GM06990 (cell line): ENCODE measurements at regions not wholly inside any gene's neighbourhood (a gene's known extent, or its start where the extent isn't known, plus 50 kb on each side); places are given as distances from the start of the nearest gene placed in this dataset.

Experiments
- DNase-seq: peaks from one replicate; pipeline ENCODE4 v3.0.0-alpha.2; 2011; ENCODE audit not compliant: insufficient read length; ENCODE audit errors: extremely low read depth
- H3K27me3 ChIP-seq: replicated peaks from 2 replicates; pipeline ENCODE4 v1.6.0; 2011; ENCODE audit warnings: low read length; ENCODE audit not compliant: control insufficient read depth, insufficient read depth
- H3K36me3 ChIP-seq: 2 replicates; pipeline ENCODE4 v1.5.1; 2011; ENCODE audit warnings: low read length; ENCODE audit not compliant: control insufficient read depth, insufficient read depth
- H3K4me3 ChIP-seq: replicated peaks from 2 replicates; pipeline ENCODE4 v1.5.1; 2011; ENCODE audit warnings: low read depth, mild to moderate bottlenecking, control low read depth, low read length
- TF ChIP-seq, protein P1 (sequence below): IDR thresholded peaks from 2 replicates; pipeline ENCODE4 v1.5.1; 2011; ENCODE audit warnings: low read length, control low read depth, mild to moderate bottlenecking, inconsistent platforms; ENCODE audit not compliant: insufficient read depth, poor library complexity, severe bottlenecking

- Histone ChIP-seq H3K27me3 (peaks cover 2% of the 10 kb centered on the region; the same call in 1 of the 2 replicates), H3K4me3 (no peak overlapping the region), H3K36me3 (no peaks in the 10 kb centered on the region)
- TF ChIP-seq, protein P1, sequence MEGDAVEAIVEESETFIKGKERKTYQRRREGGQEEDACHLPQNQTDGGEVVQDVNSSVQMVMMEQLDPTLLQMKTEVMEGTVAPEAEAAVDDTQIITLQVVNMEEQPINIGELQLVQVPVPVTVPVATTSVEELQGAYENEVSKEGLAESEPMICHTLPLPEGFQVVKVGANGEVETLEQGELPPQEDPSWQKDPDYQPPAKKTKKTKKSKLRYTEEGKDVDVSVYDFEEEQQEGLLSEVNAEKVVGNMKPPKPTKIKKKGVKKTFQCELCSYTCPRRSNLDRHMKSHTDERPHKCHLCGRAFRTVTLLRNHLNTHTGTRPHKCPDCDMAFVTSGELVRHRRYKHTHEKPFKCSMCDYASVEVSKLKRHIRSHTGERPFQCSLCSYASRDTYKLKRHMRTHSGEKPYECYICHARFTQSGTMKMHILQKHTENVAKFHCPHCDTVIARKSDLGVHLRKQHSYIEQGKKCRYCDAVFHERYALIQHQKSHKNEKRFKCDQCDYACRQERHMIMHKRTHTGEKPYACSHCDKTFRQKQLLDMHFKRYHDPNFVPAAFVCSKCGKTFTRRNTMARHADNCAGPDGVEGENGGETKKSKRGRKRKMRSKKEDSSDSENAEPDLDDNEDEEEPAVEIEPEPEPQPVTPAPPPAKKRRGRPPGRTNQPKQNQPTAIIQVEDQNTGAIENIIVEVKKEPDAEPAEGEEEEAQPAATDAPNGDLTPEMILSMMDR, result no peak
- DNase-seq, result no peak
These were observed 207.7 kb upstream of the CFAP20DC start for GRCh38 chr3:59257506-59257905.

- TF ChIP-seq, protein P1, result no peak
- Histone ChIP-seq H3K36me3 (no peaks in the 10 kb centered on the region), H3K27me3 (peaks cover 2% of the 10 kb centered on the region; the same call in 1 of the 2 replicates), H3K4me3 (no peak overlapping the region)
- DNase-seq, result no peak
These were observed 206.4 kb upstream of the CFAP20DC start for GRCh38 chr3:59256230-59256629.

DNA sequence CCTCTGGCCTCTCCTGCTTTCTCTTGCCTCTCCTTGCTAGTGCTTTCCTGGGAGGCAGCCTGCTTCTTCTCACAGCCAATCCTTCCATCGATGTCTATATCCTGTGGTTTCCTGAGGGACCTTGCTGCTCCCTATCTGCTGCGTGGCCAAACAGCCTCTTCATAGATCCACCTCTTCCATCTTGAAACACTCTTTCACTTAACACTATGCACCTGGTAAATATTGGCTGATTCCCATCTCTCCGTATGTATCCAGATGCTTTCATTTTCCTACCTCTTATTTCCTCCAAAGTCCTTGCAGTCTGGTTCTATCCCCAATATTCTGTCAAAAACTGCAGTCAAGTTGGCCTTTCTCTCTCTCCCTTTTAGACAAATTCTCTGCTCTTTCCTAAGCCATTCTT lies 205.2 kb upstream of the CFAP20DC start:
- H3K4me3 ChIP-seq, result no peak overlapping the region
- TF ChIP-seq, protein P1, result no peak
- H3K27me3 ChIP-seq, result peaks cover 2% of the 10 kb centered on the region; the same call in 1 of the 2 replicates
- no peaks in the 10 kb centered on the region for H3K36me3 ChIP-seq
- no peak for DNase-seq

DNA sequence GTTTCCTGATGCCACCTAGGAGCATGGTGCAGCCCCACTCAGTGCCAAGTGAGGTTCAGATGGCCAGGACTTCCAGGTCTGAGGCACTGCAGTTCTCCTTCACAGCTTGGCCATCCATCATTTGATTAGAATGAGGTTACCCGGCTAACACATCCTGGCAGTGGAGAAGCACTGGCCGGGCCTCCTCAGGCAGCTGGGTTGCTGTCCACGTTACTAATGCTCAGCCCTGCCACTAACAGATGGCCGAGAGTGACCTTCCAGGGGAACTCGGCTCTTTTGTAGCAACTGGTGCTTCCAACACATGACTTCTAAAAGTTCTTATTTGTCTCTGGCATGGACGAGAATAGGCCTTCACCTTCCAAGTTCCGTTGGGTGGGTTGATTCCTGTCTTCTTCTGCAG lies 204.6 kb upstream of the CFAP20DC start:
- Histone ChIP-seq H3K4me3 (no peak overlapping the region), H3K36me3 (no peaks in the 10 kb centered on the region), H3K27me3 (peaks cover under 1% of the 10 kb centered on the region; the same call in 1 of the 2 replicates)
- no peak for DNase-seq
- TF ChIP-seq, protein P1, result no peak

GRCh38 chr3:59253523-59253922 lies 203.7 kb upstream of the CFAP20DC start:
- Histone ChIP-seq H3K36me3 (no peaks in the 10 kb centered on the region), H3K27me3 (no peaks in the 10 kb centered on the region; the same call in 1 of the 2 replicates), H3K4me3 (no peak overlapping the region)
- DNase-seq, result no peak
- TF ChIP-seq, protein P1, result no peak

GRCh38 chr3:59251869-59252268 lies 202.0 kb upstream of the CFAP20DC start:
- no peaks in the 10 kb centered on the region for H3K36me3 ChIP-seq
- TF ChIP-seq, protein P1, result no peak
- no peak for DNase-seq

More at GRCh38 chr3:59251869-59252268, 202.0 kb upstream of the CFAP20DC start:
- Histone ChIP-seq H3K27me3 (no peaks in the 10 kb centered on the region; the same call in 1 of the 2 replicates), H3K4me3 (no peak overlapping the region)
